Erythroblast (primary cell): ENCODE measurements at regions not wholly inside any gene's neighbourhood (a gene's known extent, or its start where the extent isn't known, plus 50 kb on each side); places are given as distances from the start of the nearest gene placed in this dataset.

Experiments used
- GATA1 ChIP-seq: IDR thresholded peaks from 2 replicates; pipeline ENCODE4 v1.6.1; 2011; ENCODE audit warnings: low read depth, mild to moderate bottlenecking, control low read depth, low read length, moderate library complexity
- POLR2A ChIP-seq: IDR thresholded peaks from 2 replicates; pipeline ENCODE4 v1.6.1; 2011; ENCODE audit warnings: mild to moderate bottlenecking, low read length

DNA sequence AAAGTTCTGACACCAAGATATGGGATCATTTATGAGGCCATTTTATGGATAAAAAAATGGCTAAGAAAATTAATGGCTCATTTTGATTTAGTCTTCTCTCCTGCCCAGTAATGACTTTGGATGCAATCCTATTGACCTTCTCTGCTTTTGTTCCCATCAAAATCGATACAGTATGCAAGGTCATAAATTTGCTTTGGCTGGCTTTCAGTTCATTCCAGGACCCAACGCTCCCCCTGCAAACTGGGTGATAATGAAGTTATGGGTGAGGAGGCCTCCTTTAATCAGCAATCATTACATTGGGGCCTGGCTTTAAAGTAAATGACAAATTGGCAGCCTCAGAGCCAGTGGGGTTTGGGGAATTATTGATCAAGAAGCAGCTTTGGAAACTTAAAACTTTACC lies 351.8 kb upstream of the GYPC start:
- TF ChIP-seq POLR2A (no peak), GATA1 (no peak)
